GM12878 (cell line): ENCODE measurements at regions not wholly inside any gene's neighbourhood (a gene's known extent, or its start where the extent isn't known, plus 50 kb on each side); places are given as distances from the start of the nearest gene placed in this dataset.
A peak's percentile ranks its signal among the peaks of the same experiment; 100 is the strongest.

Experiments used
- BHLHE40 ChIP-seq, 2 experiments: fragments of 450-650 bp in 1 of 2; IDR thresholded peaks; 2 replicates each; pipeline ENCODE4 v1.6.1; 2011 to 2017; ENCODE audit warnings: low read depth in 2 of 2, borderline replicate concordance in 1 of 2, improper control_type of control experiment in 1 of 2, low read length in 1 of 2, mild to moderate bottlenecking in 1 of 2
- FOS ChIP-seq: IDR thresholded peaks from 3 replicates; pipeline ENCODE4 v1.6.1; 2011; ENCODE audit warnings: borderline replicate concordance; ENCODE audit not compliant: insufficient read length; ENCODE audit errors: extremely low read depth
- HDGF ChIP-seq: fragments of 450-650 bp; IDR thresholded peaks from 2 replicates; pipeline ENCODE4 v1.6.1; 2016; ENCODE audit warnings: antibody characterized with exemption
- NFYB ChIP-seq: IDR thresholded peaks from 2 replicates; pipeline ENCODE4 v1.6.1; 2011; ENCODE audit warnings: low read depth, mild to moderate bottlenecking, low read length, improper control_type of control experiment, moderate library complexity; ENCODE audit not compliant: insufficient read depth
- NKRF ChIP-seq: fragments of 450-650 bp; conservative IDR thresholded peaks from 2 replicates; pipeline ENCODE4 v1.6.1; 2017; ENCODE audit warnings: mild to moderate bottlenecking, moderate library complexity
- NR2C2 ChIP-seq: IDR thresholded peaks from 2 replicates; pipeline ENCODE4 v1.6.1; 2011; ENCODE audit warnings: borderline replicate concordance, low read depth; ENCODE audit not compliant: control insufficient read depth, insufficient read length
- PAX8 ChIP-seq: fragments of 450-650 bp; IDR thresholded peaks from 2 replicates; pipeline ENCODE4 v1.6.1; 2017; ENCODE audit warnings: mild to moderate bottlenecking, moderate library complexity
- RBBP5 ChIP-seq: fragments of 200-600 bp; sonication (generic); conservative IDR thresholded peaks from 2 replicates; pipeline ENCODE4 v1.6.1; 2016
- RCOR1 ChIP-seq: conservative IDR thresholded peaks from 2 replicates; pipeline ENCODE4 v1.6.1; 2012; ENCODE audit warnings: low read depth, low read length, improper control_type of control experiment
- RFX5 ChIP-seq: IDR thresholded peaks from 2 replicates; pipeline ENCODE4 v1.6.1; 2011; ENCODE audit warnings: low read depth, low read length, improper control_type of control experiment
- SKIL ChIP-seq: fragments of 450-650 bp; IDR thresholded peaks from 2 replicates; pipeline ENCODE4 v1.6.1; 2017; ENCODE audit warnings: mild to moderate bottlenecking, low read depth, inconsistent platforms; ENCODE audit not compliant: poor library complexity, severe bottlenecking
- SPI1 ChIP-seq: IDR thresholded peaks from 2 replicates; pipeline ENCODE4 v1.6.1; 2011; ENCODE audit warnings: low read depth, mild to moderate bottlenecking, low read length, moderate library complexity, borderline replicate concordance; ENCODE audit not compliant: insufficient read depth
- ZNF207 ChIP-seq: fragments of 450-650 bp; IDR thresholded peaks from 2 replicates; pipeline ENCODE4 v1.6.1; 2014; ENCODE audit warnings: antibody characterized with exemption, mild to moderate bottlenecking, borderline replicate concordance
- ZZZ3 ChIP-seq: IDR thresholded peaks from 2 replicates; pipeline ENCODE4 v1.6.1; 2011; ENCODE audit warnings: low read depth; ENCODE audit not compliant: control insufficient read depth, insufficient read length
- TF ChIP-seq, protein P1 (sequence below): IDR thresholded peaks from 2 replicates; pipeline ENCODE4 v1.6.1; 2011; ENCODE audit warnings: borderline replicate concordance, low read depth, mild to moderate bottlenecking, moderate library complexity, low read length; ENCODE audit not compliant: insufficient read depth, poor library complexity, severe bottlenecking
- TF ChIP-seq, protein P2 (sequence below): IDR thresholded peaks from 2 replicates; pipeline ENCODE4 v1.6.1; 2012; ENCODE audit warnings: improper control_type of control experiment, low read depth, low read length; ENCODE audit not compliant: insufficient replicate concordance
- TF ChIP-seq, protein P3 (sequence below), 3 experiments: IDR thresholded peaks in 2 of 3; conservative IDR thresholded peaks in 1 of 3; 2 replicates each; pipeline ENCODE4 v1.5.1; 2011; ENCODE audit warnings: low read depth in 3 of 3, low read length in 3 of 3, mild to moderate bottlenecking in 3 of 3, control low read depth in 2 of 3, moderate library complexity in 2 of 3, inconsistent platforms in 1 of 3, mixed read lengths in 1 of 3; ENCODE audit not compliant: control insufficient read depth in 2 of 3, insufficient read depth in 1 of 3; ENCODE audit errors: extremely low read depth in 1 of 3

- TF ChIP-seq, protein P1, sequence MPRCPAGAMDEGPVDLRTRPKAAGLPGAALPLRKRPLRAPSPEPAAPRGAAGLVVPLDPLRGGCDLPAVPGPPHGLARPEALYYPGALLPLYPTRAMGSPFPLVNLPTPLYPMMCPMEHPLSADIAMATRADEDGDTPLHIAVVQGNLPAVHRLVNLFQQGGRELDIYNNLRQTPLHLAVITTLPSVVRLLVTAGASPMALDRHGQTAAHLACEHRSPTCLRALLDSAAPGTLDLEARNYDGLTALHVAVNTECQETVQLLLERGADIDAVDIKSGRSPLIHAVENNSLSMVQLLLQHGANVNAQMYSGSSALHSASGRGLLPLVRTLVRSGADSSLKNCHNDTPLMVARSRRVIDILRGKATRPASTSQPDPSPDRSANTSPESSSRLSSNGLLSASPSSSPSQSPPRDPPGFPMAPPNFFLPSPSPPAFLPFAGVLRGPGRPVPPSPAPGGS, result peak; percentile 55
- no peak for TF ChIP-seq SPI1
- no peak for TF ChIP-seq ZNF207
- no peak for TF ChIP-seq RFX5
- no peak for TF ChIP-seq NFYB
- no peak for TF ChIP-seq NR2C2
- TF ChIP-seq FOS, result no peak
- TF ChIP-seq, protein P2, sequence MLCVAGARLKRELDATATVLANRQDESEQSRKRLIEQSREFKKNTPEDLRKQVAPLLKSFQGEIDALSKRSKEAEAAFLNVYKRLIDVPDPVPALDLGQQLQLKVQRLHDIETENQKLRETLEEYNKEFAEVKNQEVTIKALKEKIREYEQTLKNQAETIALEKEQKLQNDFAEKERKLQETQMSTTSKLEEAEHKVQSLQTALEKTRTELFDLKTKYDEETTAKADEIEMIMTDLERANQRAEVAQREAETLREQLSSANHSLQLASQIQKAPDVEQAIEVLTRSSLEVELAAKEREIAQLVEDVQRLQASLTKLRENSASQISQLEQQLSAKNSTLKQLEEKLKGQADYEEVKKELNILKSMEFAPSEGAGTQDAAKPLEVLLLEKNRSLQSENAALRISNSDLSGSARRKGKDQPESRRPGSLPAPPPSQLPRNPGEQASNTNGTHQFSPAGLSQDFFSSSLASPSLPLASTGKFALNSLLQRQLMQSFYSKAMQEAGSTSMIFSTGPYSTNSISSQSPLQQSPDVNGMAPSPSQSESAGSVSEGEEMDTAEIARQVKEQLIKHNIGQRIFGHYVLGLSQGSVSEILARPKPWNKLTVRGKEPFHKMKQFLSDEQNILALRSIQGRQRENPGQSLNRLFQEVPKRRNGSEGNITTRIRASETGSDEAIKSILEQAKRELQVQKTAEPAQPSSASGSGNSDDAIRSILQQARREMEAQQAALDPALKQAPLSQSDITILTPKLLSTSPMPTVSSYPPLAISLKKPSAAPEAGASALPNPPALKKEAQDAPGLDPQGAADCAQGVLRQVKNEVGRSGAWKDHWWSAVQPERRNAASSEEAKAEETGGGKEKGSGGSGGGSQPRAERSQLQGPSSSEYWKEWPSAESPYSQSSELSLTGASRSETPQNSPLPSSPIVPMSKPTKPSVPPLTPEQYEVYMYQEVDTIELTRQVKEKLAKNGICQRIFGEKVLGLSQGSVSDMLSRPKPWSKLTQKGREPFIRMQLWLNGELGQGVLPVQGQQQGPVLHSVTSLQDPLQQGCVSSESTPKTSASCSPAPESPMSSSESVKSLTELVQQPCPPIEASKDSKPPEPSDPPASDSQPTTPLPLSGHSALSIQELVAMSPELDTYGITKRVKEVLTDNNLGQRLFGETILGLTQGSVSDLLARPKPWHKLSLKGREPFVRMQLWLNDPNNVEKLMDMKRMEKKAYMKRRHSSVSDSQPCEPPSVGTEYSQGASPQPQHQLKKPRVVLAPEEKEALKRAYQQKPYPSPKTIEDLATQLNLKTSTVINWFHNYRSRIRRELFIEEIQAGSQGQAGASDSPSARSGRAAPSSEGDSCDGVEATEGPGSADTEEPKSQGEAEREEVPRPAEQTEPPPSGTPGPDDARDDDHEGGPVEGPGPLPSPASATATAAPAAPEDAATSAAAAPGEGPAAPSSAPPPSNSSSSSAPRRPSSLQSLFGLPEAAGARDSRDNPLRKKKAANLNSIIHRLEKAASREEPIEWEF, result peak; percentile 97
- no peak for TF ChIP-seq HDGF
- no peak for TF ChIP-seq RBBP5
- no peak for TF ChIP-seq RCOR1
- no peak for TF ChIP-seq PAX8
- TF ChIP-seq NKRF, result no peak
- TF ChIP-seq, protein P3, sequence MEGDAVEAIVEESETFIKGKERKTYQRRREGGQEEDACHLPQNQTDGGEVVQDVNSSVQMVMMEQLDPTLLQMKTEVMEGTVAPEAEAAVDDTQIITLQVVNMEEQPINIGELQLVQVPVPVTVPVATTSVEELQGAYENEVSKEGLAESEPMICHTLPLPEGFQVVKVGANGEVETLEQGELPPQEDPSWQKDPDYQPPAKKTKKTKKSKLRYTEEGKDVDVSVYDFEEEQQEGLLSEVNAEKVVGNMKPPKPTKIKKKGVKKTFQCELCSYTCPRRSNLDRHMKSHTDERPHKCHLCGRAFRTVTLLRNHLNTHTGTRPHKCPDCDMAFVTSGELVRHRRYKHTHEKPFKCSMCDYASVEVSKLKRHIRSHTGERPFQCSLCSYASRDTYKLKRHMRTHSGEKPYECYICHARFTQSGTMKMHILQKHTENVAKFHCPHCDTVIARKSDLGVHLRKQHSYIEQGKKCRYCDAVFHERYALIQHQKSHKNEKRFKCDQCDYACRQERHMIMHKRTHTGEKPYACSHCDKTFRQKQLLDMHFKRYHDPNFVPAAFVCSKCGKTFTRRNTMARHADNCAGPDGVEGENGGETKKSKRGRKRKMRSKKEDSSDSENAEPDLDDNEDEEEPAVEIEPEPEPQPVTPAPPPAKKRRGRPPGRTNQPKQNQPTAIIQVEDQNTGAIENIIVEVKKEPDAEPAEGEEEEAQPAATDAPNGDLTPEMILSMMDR (IDR thresholded peaks at IDR 0.05 in 2 of 3, conservative IDR thresholded peaks at IDR 0.05 in 1 of 3; ENCODE audit: control insufficient read depth in 2 of 3, extremely low read depth in 1 of 3, insufficient read depth in 1 of 3, low read depth in 3 of 3, low read length in 3 of 3), result no peak
- TF ChIP-seq BHLHE40 (IDR thresholded peaks at IDR 0.05; ENCODE audit: borderline replicate concordance in 1 of 2, low read depth in 2 of 2, low read length in 1 of 2), result peak in 1 of 2 experiments; percentile 47; a peak in 1 of 4 replicates
- TF ChIP-seq ZZZ3, result no peak
- TF ChIP-seq SKIL, result peak; percentile 18
Measured at GRCh38 chr5:35302544-35302943, 72.3 kb upstream of the PRLR start (continued).
